Neural cell (in vitro differentiated cells): ENCODE measurements at regions not wholly inside any gene's neighbourhood (a gene's known extent, or its start where the extent isn't known, plus 50 kb on each side); places are given as distances from the start of the nearest gene placed in this dataset.

Source experiments
- H2AFZ ChIP-seq: fragments of 200-600, 300-800 bp; sonication (generic), shearing (Covaris generic); 2 replicates; pipeline ENCODE4 v1.6.0; 2014; ENCODE audit warnings: low read depth, mild to moderate bottlenecking, antibody characterized with exemption, low read length, moderate library complexity
- H3F3A ChIP-seq: fragments of 200-600 bp; shearing (Covaris generic); 2 replicates; pipeline ENCODE4 v1.6.1; 2016; ENCODE audit warnings: mild to moderate bottlenecking, moderate library complexity, mixed read lengths, antibody characterized with exemption, low read length; ENCODE audit not compliant: insufficient read depth, poor library complexity, severe bottlenecking
- H3K27ac ChIP-seq: fragments of 200-600, 300-800 bp; sonication (generic), shearing (Covaris generic); 2 replicates; pipeline ENCODE4 v1.5.1; 2014; ENCODE audit warnings: mild to moderate bottlenecking, low read length, moderate library complexity
- H3K27me3 ChIP-seq: fragments of 300-800, 200-600 bp; sonication (generic), shearing (Covaris generic); 2 replicates; pipeline ENCODE4 v1.6.0; 2014; ENCODE audit warnings: mild to moderate bottlenecking, low read depth, low read length, moderate library complexity; ENCODE audit not compliant: insufficient read depth
- H3K36me3 ChIP-seq: fragments of 300-800, 200-600 bp; sonication (generic), shearing (Covaris generic); 2 replicates; pipeline ENCODE4 v1.5.1; 2014; ENCODE audit warnings: mild to moderate bottlenecking, antibody characterized with exemption, low read length, moderate library complexity; ENCODE audit not compliant: insufficient read depth
- H3K4me2 ChIP-seq: fragments of 300-800, 200-600 bp; sonication (generic), shearing (Covaris generic); 2 replicates; pipeline ENCODE4 v1.6.0; 2014; ENCODE audit warnings: mild to moderate bottlenecking, low read length
- H3K4me3 ChIP-seq: fragments of 300-800, 200-600 bp; sonication (generic), shearing (Covaris generic); 2 replicates; pipeline ENCODE4 v1.5.1; 2014; ENCODE audit warnings: mild to moderate bottlenecking, low read length, moderate library complexity
- H3K79me2 ChIP-seq: fragments of 200-600 bp; shearing (Covaris generic); replicated peaks from 2 replicates; pipeline ENCODE4 v1.6.0; 2014; ENCODE audit warnings: mild to moderate bottlenecking, low read length, moderate library complexity; ENCODE audit not compliant: insufficient read depth
- H3K9ac ChIP-seq: fragments of 300-800, 200-600 bp; sonication (generic), shearing (Covaris generic); 2 replicates; pipeline ENCODE4 v1.6.1; 2016; ENCODE audit warnings: mild to moderate bottlenecking, low read length, mixed read lengths
- H3K9me2 ChIP-seq: fragments of 200-600 bp; shearing (Covaris generic); 2 replicates; pipeline ENCODE4 v1.6.1; 2016; ENCODE audit warnings: mild to moderate bottlenecking, low read length, mixed read lengths; ENCODE audit not compliant: insufficient read depth
- H3K9me3 ChIP-seq: fragments of 200-600, 300-800 bp; sonication (generic), shearing (Covaris generic); 2 replicates; pipeline ENCODE4 v1.6.1; 2016; ENCODE audit warnings: mild to moderate bottlenecking, mixed run types, low read length, moderate library complexity, mixed read lengths
- H4K20me1 ChIP-seq: fragments of 200-600 bp; shearing (Covaris generic); 2 replicates; pipeline ENCODE4 v1.6.1; 2016; ENCODE audit warnings: mild to moderate bottlenecking, mixed run types; ENCODE audit not compliant: insufficient read depth
- EP300 ChIP-seq: fragments of 450-650 bp; conservative IDR thresholded peaks from 2 replicates; pipeline ENCODE4 v1.6.1; 2014; ENCODE audit warnings: antibody characterized with exemption, mild to moderate bottlenecking, moderate library complexity; ENCODE audit not compliant: poor library complexity, severe bottlenecking
- EZH2 ChIP-seq: fragments of 200-600, 300-800 bp; shearing (Covaris generic), sonication (generic); IDR thresholded peaks from 2 replicates; pipeline ENCODE4 v1.6.1; 2014; ENCODE audit warnings: antibody characterized with exemption, low read length, borderline replicate concordance, mild to moderate bottlenecking; ENCODE audit not compliant: insufficient read depth, poor library complexity, severe bottlenecking
- MXI1 ChIP-seq: fragments of 450-650 bp; conservative IDR thresholded peaks from 2 replicates; pipeline ENCODE4 v1.6.1; 2014; ENCODE audit warnings: antibody characterized with exemption, mild to moderate bottlenecking; ENCODE audit not compliant: poor library complexity, severe bottlenecking
- POLR2AphosphoS5 ChIP-seq: IDR thresholded peaks from 2 replicates; pipeline ENCODE4 v1.6.1; 2012
- RAD21 ChIP-seq: fragments of 450-650 bp; conservative IDR thresholded peaks from 2 replicates; pipeline ENCODE4 v1.6.1; 2014; ENCODE audit warnings: antibody characterized with exemption, mild to moderate bottlenecking, moderate library complexity
- SMC3 ChIP-seq: fragments of 450-650 bp; conservative IDR thresholded peaks from 2 replicates; pipeline ENCODE4 v1.6.1; 2014; ENCODE audit warnings: antibody characterized with exemption, mild to moderate bottlenecking, moderate library complexity; ENCODE audit not compliant: poor library complexity
- TAF1 ChIP-seq: IDR thresholded peaks from 2 replicates; pipeline ENCODE4 v1.6.1; 2012; ENCODE audit warnings: low read depth
- TF ChIP-seq, protein P1 (sequence below): fragments of 450-650 bp; IDR thresholded peaks from 2 replicates; pipeline ENCODE4 v1.5.1; 2014; ENCODE audit warnings: antibody characterized with exemption, mild to moderate bottlenecking, moderate library complexity; ENCODE audit not compliant: poor library complexity, severe bottlenecking
- TF ChIP-seq, protein P2 (sequence below): IDR thresholded peaks from 2 replicates; pipeline ENCODE4 v1.6.1; 2012; ENCODE audit warnings: borderline replicate concordance

DNA sequence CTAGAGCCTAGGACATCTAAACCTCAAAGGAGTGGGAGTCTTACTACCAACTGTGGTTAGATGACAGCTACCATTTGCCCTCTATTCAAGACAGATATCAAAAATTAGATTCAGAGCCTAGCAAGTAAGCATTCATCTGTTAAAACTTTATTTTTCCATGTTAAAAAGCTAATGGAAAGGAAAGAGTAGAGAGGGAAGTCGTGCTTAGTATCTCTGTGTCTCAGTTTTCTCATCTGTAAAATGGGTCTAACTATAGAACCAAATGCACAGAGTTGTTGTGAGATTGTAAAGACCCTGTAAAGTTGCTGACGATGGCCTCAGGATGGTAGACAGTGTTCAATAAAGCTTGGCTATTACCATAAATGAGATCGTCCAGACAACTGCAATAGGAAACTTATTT is 428.5 kb upstream of the RUNX1 start:
- no peak overlapping the region for H3K4me2 ChIP-seq
- no peaks in the 10 kb centered on the region for H3K9me3 ChIP-seq
- H3K9me2 ChIP-seq = no peaks in the 10 kb centered on the region
- H3K4me3 ChIP-seq = no peak overlapping the region
- H3K27me3 ChIP-seq = no peaks in the 10 kb centered on the region
- no peak overlapping the region for H2AFZ ChIP-seq
- no peaks in the 10 kb centered on the region for H3F3A ChIP-seq
- H3K27ac ChIP-seq = no peak overlapping the region
- H3K79me2 ChIP-seq = no peaks in the 10 kb centered on the region
- no peak for TF ChIP-seq EP300
- TF ChIP-seq, protein P1, sequence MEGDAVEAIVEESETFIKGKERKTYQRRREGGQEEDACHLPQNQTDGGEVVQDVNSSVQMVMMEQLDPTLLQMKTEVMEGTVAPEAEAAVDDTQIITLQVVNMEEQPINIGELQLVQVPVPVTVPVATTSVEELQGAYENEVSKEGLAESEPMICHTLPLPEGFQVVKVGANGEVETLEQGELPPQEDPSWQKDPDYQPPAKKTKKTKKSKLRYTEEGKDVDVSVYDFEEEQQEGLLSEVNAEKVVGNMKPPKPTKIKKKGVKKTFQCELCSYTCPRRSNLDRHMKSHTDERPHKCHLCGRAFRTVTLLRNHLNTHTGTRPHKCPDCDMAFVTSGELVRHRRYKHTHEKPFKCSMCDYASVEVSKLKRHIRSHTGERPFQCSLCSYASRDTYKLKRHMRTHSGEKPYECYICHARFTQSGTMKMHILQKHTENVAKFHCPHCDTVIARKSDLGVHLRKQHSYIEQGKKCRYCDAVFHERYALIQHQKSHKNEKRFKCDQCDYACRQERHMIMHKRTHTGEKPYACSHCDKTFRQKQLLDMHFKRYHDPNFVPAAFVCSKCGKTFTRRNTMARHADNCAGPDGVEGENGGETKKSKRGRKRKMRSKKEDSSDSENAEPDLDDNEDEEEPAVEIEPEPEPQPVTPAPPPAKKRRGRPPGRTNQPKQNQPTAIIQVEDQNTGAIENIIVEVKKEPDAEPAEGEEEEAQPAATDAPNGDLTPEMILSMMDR = no peak
- TF ChIP-seq, protein P2, sequence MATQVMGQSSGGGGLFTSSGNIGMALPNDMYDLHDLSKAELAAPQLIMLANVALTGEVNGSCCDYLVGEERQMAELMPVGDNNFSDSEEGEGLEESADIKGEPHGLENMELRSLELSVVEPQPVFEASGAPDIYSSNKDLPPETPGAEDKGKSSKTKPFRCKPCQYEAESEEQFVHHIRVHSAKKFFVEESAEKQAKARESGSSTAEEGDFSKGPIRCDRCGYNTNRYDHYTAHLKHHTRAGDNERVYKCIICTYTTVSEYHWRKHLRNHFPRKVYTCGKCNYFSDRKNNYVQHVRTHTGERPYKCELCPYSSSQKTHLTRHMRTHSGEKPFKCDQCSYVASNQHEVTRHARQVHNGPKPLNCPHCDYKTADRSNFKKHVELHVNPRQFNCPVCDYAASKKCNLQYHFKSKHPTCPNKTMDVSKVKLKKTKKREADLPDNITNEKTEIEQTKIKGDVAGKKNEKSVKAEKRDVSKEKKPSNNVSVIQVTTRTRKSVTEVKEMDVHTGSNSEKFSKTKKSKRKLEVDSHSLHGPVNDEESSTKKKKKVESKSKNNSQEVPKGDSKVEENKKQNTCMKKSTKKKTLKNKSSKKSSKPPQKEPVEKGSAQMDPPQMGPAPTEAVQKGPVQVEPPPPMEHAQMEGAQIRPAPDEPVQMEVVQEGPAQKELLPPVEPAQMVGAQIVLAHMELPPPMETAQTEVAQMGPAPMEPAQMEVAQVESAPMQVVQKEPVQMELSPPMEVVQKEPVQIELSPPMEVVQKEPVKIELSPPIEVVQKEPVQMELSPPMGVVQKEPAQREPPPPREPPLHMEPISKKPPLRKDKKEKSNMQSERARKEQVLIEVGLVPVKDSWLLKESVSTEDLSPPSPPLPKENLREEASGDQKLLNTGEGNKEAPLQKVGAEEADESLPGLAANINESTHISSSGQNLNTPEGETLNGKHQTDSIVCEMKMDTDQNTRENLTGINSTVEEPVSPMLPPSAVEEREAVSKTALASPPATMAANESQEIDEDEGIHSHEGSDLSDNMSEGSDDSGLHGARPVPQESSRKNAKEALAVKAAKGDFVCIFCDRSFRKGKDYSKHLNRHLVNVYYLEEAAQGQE = no peak
- TF ChIP-seq MXI1 = no peak
- no peak for TF ChIP-seq EZH2
- TF ChIP-seq POLR2AphosphoS5 = no peak
- no peak overlapping the region for H3K9ac ChIP-seq
- H3K36me3 ChIP-seq = no peaks in the 10 kb centered on the region
- H4K20me1 ChIP-seq = no peaks in the 10 kb centered on the region

DNA sequence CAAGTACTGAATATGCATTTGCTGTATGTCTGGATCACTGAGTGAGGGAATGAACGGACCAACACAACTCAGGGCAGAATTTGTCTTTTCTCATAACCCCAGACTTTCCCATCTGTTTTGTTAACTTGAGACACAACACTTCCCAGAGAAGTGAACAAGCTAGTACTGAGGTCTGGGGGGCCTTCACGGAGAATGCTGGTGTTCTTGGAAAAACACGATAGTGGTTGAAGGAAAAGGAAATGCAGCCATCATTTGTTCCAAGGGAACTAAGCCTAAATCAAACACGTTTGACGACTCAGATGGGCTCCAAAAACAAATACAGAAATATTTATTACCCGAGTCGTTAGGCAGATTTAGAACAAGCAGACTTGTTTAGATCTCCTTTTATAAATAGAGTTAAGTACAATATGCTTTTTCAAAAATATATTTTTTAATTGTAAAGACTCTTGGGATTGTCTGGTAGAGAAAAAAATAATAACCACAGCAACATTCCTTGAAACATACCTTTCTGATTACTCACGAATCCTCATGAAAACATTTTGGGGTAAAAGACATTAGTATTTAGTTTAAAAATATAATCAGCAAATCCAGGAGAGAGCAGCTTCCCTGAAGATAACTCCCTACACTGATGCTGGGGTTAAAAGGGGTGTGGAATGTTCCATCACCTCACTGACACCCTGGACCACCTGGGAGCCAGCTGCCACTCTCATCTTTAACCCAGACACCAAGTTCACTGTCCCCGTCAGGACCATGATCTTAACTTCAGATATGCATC is 427.7 kb upstream of the RUNX1 start:
- H3K79me2 ChIP-seq = no peaks in the 10 kb centered on the region
- H3K27me3 ChIP-seq = no peaks in the 10 kb centered on the region
- H3K36me3 ChIP-seq = no peaks in the 10 kb centered on the region
- H3K9me3 ChIP-seq = no peaks in the 10 kb centered on the region
- H3K9me2 ChIP-seq = no peaks in the 10 kb centered on the region
- no peaks in the 10 kb centered on the region for H4K20me1 ChIP-seq
- H3K9ac ChIP-seq = no peak overlapping the region
- no peak overlapping the region for H3K4me2 ChIP-seq
- no peaks in the 10 kb centered on the region for H3F3A ChIP-seq
- H3K4me3 ChIP-seq = no peak overlapping the region
- H2AFZ ChIP-seq = no peak overlapping the region
- TF ChIP-seq SMC3 (no peak), EP300 (no peak), TAF1 (no peak), MXI1 (no peak), POLR2AphosphoS5 (no peak), EZH2 (no peak), RAD21 (no peak)
- TF ChIP-seq, protein P1 = no peak
- TF ChIP-seq, protein P2 = no peak
- H3K27ac ChIP-seq = no peak overlapping the region
